ENCODE measurements at regions not wholly inside any gene's neighbourhood (a gene's known extent, or its start where the extent isn't known, plus 50 kb on each side); places are given as distances from the start of the nearest gene placed in this dataset.

- no peak overlapping the region for H3K9ac ChIP-seq (ENCODE audit: low read depth in 1 of 3, low read length in 3 of 3)
- H3K27ac ChIP-seq (ENCODE audit: low read depth, low read length) = no peak overlapping the region
- H3K4me1 ChIP-seq (ENCODE audit: control insufficient read depth in 3 of 3, insufficient read depth in 3 of 3, low read length in 3 of 3) = peaks cover 0 to 4% (median 2%) of the 10 kb centered on the region in 3 donors
- H3K9me3 ChIP-seq (ENCODE audit: control insufficient read depth in 3 of 3, low read length in 3 of 3) = no peaks in the 10 kb centered on the region
- no peak overlapping the region for H3K4me3 ChIP-seq (ENCODE audit: low read length in 3 of 3)
- H3K27me3 ChIP-seq (ENCODE audit: control insufficient read depth in 3 of 3, insufficient read depth in 3 of 3, low read length in 3 of 3) = no peaks in the 10 kb centered on the region
- H3K36me3 ChIP-seq (ENCODE audit: control insufficient read depth in 3 of 3, insufficient read depth in 3 of 3, low read length in 3 of 3) = no peaks in the 10 kb centered on the region
Measured at GRCh38 chr3:178435575-178435974, 100.7 kb upstream of the KCNMB2 start.

GRCh38 chr3:178436773-178437172, 99.5 kb upstream of the KCNMB2 start:
- H3K9ac ChIP-seq (ENCODE audit: low read depth in 1 of 3, low read length in 3 of 3) = no peak overlapping the region
- no peak overlapping the region for H3K4me3 ChIP-seq (ENCODE audit: low read length in 3 of 3)
- H3K9me3 ChIP-seq (ENCODE audit: control insufficient read depth in 3 of 3, low read length in 3 of 3) = no peaks in the 10 kb centered on the region

GRCh38 chr3:178437236-178437635, 99.0 kb upstream of the KCNMB2 start:
- Histone ChIP-seq H3K27me3 (ENCODE audit: control insufficient read depth in 3 of 3, insufficient read depth in 3 of 3, low read length in 3 of 3) (no peaks in the 10 kb centered on the region), H3K27ac (ENCODE audit: low read depth, low read length) (no peak overlapping the region), H3K4me3 (ENCODE audit: low read length in 3 of 3) (no peak overlapping the region), H3K4me1 (ENCODE audit: control insufficient read depth in 3 of 3, insufficient read depth in 3 of 3, low read length in 3 of 3) (peaks cover 0 to 4% (median 2%) of the 10 kb centered on the region in 3 donors), H3K36me3 (ENCODE audit: control insufficient read depth in 3 of 3, insufficient read depth in 3 of 3, low read length in 3 of 3) (no peaks in the 10 kb centered on the region), H3K9ac (ENCODE audit: low read depth in 1 of 3, low read length in 3 of 3) (no peak overlapping the region), H3K9me3 (ENCODE audit: control insufficient read depth in 3 of 3, low read length in 3 of 3) (no peaks in the 10 kb centered on the region)

More at GRCh38 chr3:178436773-178437172, 99.5 kb upstream of the KCNMB2 start:
- no peaks in the 10 kb centered on the region for H3K36me3 ChIP-seq (ENCODE audit: control insufficient read depth in 3 of 3, insufficient read depth in 3 of 3, low read length in 3 of 3)
- no peak overlapping the region for H3K27ac ChIP-seq (ENCODE audit: low read depth, low read length)
- peaks cover 0 to 4% (median 2%) of the 10 kb centered on the region in 3 donors for H3K4me1 ChIP-seq (ENCODE audit: control insufficient read depth in 3 of 3, insufficient read depth in 3 of 3, low read length in 3 of 3)
- H3K27me3 ChIP-seq (ENCODE audit: control insufficient read depth in 3 of 3, insufficient read depth in 3 of 3, low read length in 3 of 3) = no peaks in the 10 kb centered on the region

- no peak overlapping the region for H3K27ac ChIP-seq (ENCODE audit: low read depth, low read length)
Measured at GRCh38 chr3:178439504-178439903, 96.7 kb upstream of the KCNMB2 start.

GRCh38 chr3:178440043-178440442, 96.2 kb upstream of the KCNMB2 start:
- Histone ChIP-seq H3K4me3 (ENCODE audit: low read length in 3 of 3) (no peak overlapping the region), H3K27ac (ENCODE audit: low read depth, low read length) (no peak overlapping the region), H3K27me3 (ENCODE audit: control insufficient read depth in 3 of 3, insufficient read depth in 3 of 3, low read length in 3 of 3) (no peaks in the 10 kb centered on the region), H3K4me1 (ENCODE audit: control insufficient read depth in 3 of 3, insufficient read depth in 3 of 3, low read length in 3 of 3) (no peaks in the 10 kb centered on the region), H3K9me3 (ENCODE audit: control insufficient read depth in 3 of 3, low read length in 3 of 3) (no peaks in the 10 kb centered on the region), H3K9ac (ENCODE audit: low read depth in 1 of 3, low read length in 3 of 3) (no peak overlapping the region), H3K36me3 (ENCODE audit: control insufficient read depth in 3 of 3, insufficient read depth in 3 of 3, low read length in 3 of 3) (no peaks in the 10 kb centered on the region)

More at GRCh38 chr3:178439504-178439903, 96.7 kb upstream of the KCNMB2 start:
- Histone ChIP-seq H3K4me1 (ENCODE audit: control insufficient read depth in 3 of 3, insufficient read depth in 3 of 3, low read length in 3 of 3) (no peaks in the 10 kb centered on the region), H3K9me3 (ENCODE audit: control insufficient read depth in 3 of 3, low read length in 3 of 3) (no peaks in the 10 kb centered on the region), H3K36me3 (ENCODE audit: control insufficient read depth in 3 of 3, insufficient read depth in 3 of 3, low read length in 3 of 3) (no peaks in the 10 kb centered on the region), H3K27me3 (ENCODE audit: control insufficient read depth in 3 of 3, insufficient read depth in 3 of 3, low read length in 3 of 3) (no peaks in the 10 kb centered on the region), H3K4me3 (ENCODE audit: low read length in 3 of 3) (no peak overlapping the region), H3K9ac (ENCODE audit: low read depth in 1 of 3, low read length in 3 of 3) (no peak overlapping the region)

GRCh38 chr3:178443634-178444033, 92.6 kb upstream of the KCNMB2 start:
- H3K36me3 ChIP-seq (ENCODE audit: control insufficient read depth in 3 of 3, insufficient read depth in 3 of 3, low read length in 3 of 3) = no peaks in the 10 kb centered on the region
- H3K9ac ChIP-seq (ENCODE audit: low read depth in 1 of 3, low read length in 3 of 3) = no peak overlapping the region
- H3K27ac ChIP-seq (ENCODE audit: low read depth, low read length) = no peak overlapping the region
- H3K9me3 ChIP-seq (ENCODE audit: control insufficient read depth in 3 of 3, low read length in 3 of 3) = no peaks in the 10 kb centered on the region
- no peaks in the 10 kb centered on the region for H3K4me1 ChIP-seq (ENCODE audit: control insufficient read depth in 3 of 3, insufficient read depth in 3 of 3, low read length in 3 of 3)
- no peaks in the 10 kb centered on the region for H3K27me3 ChIP-seq (ENCODE audit: control insufficient read depth in 3 of 3, insufficient read depth in 3 of 3, low read length in 3 of 3)
- no peak overlapping the region for H3K4me3 ChIP-seq (ENCODE audit: low read length in 3 of 3)

GRCh38 chr3:178445139-178445538, 91.1 kb upstream of the KCNMB2 start:
- peaks cover 0 to 2% (median 0%) of the 10 kb centered on the region in 3 donors for H3K27me3 ChIP-seq (ENCODE audit: control insufficient read depth in 3 of 3, insufficient read depth in 3 of 3, low read length in 3 of 3)
- H3K36me3 ChIP-seq (ENCODE audit: control insufficient read depth in 3 of 3, insufficient read depth in 3 of 3, low read length in 3 of 3) = no peaks in the 10 kb centered on the region
- H3K27ac ChIP-seq (ENCODE audit: low read depth, low read length) = no peak overlapping the region
- no peaks in the 10 kb centered on the region for H3K4me1 ChIP-seq (ENCODE audit: control insufficient read depth in 3 of 3, insufficient read depth in 3 of 3, low read length in 3 of 3)
- H3K9me3 ChIP-seq (ENCODE audit: control insufficient read depth in 3 of 3, low read length in 3 of 3) = no peaks in the 10 kb centered on the region
- H3K4me3 ChIP-seq (ENCODE audit: low read length in 3 of 3) = no peak overlapping the region
- no peak overlapping the region for H3K9ac ChIP-seq (ENCODE audit: low read depth in 1 of 3, low read length in 3 of 3)

GRCh38 chr3:178446059-178446458, 90.2 kb upstream of the KCNMB2 start:
- no peaks in the 10 kb centered on the region for H3K4me1 ChIP-seq (ENCODE audit: control insufficient read depth in 3 of 3, insufficient read depth in 3 of 3, low read length in 3 of 3)
- H3K4me3 ChIP-seq (ENCODE audit: low read length in 3 of 3) = no peak overlapping the region

GRCh38 chr3:178450476-178450875, 85.8 kb upstream of the KCNMB2 start:
- Histone ChIP-seq H3K4me3 (ENCODE audit: low read length in 3 of 3) (no peak overlapping the region), H3K9ac (ENCODE audit: low read depth in 1 of 3, low read length in 3 of 3) (no peak overlapping the region), H3K27me3 (ENCODE audit: control insufficient read depth in 3 of 3, insufficient read depth in 3 of 3, low read length in 3 of 3) (peaks cover 0 to 2% (median 0%) of the 10 kb centered on the region in 3 donors), H3K4me1 (ENCODE audit: control insufficient read depth in 3 of 3, insufficient read depth in 3 of 3, low read length in 3 of 3) (peaks cover 0 to 5% (median 0%) of the 10 kb centered on the region in 3 donors), H3K36me3 (ENCODE audit: control insufficient read depth in 3 of 3, insufficient read depth in 3 of 3, low read length in 3 of 3) (no peaks in the 10 kb centered on the region), H3K9me3 (ENCODE audit: control insufficient read depth in 3 of 3, low read length in 3 of 3) (no peaks in the 10 kb centered on the region), H3K27ac (ENCODE audit: low read depth, low read length) (no peak overlapping the region)

More at GRCh38 chr3:178446059-178446458, 90.2 kb upstream of the KCNMB2 start:
- Histone ChIP-seq H3K9ac (ENCODE audit: low read depth in 1 of 3, low read length in 3 of 3) (no peak overlapping the region), H3K36me3 (ENCODE audit: control insufficient read depth in 3 of 3, insufficient read depth in 3 of 3, low read length in 3 of 3) (no peaks in the 10 kb centered on the region), H3K9me3 (ENCODE audit: control insufficient read depth in 3 of 3, low read length in 3 of 3) (no peaks in the 10 kb centered on the region), H3K27me3 (ENCODE audit: control insufficient read depth in 3 of 3, insufficient read depth in 3 of 3, low read length in 3 of 3) (peaks cover 0 to 2% (median 0%) of the 10 kb centered on the region in 3 donors), H3K27ac (ENCODE audit: low read depth, low read length) (no peak overlapping the region)

GRCh38 chr3:178451799-178452198, 84.4 kb upstream of the KCNMB2 start:
- Histone ChIP-seq H3K27ac (ENCODE audit: low read depth, low read length) (no peak overlapping the region), H3K9me3 (ENCODE audit: control insufficient read depth in 3 of 3, low read length in 3 of 3) (no peaks in the 10 kb centered on the region), H3K36me3 (ENCODE audit: control insufficient read depth in 3 of 3, insufficient read depth in 3 of 3, low read length in 3 of 3) (no peaks in the 10 kb centered on the region), H3K27me3 (ENCODE audit: control insufficient read depth in 3 of 3, insufficient read depth in 3 of 3, low read length in 3 of 3) (peaks cover 0 to 2% (median 0%) of the 10 kb centered on the region in 3 donors), H3K9ac (ENCODE audit: low read depth in 1 of 3, low read length in 3 of 3) (no peak overlapping the region), H3K4me1 (ENCODE audit: control insufficient read depth in 3 of 3, insufficient read depth in 3 of 3, low read length in 3 of 3) (peaks cover 0 to 5% (median 4%) of the 10 kb centered on the region in 3 donors), H3K4me3 (ENCODE audit: low read length in 3 of 3) (no peak overlapping the region)

All from skeletal muscle tissue (tissue), 3 donors.